ENCODE measurements at regions not wholly inside any gene's neighbourhood (a gene's known extent, or its start where the extent isn't known, plus 50 kb on each side); places are given as distances from the start of the nearest gene placed in this dataset.

DNA sequence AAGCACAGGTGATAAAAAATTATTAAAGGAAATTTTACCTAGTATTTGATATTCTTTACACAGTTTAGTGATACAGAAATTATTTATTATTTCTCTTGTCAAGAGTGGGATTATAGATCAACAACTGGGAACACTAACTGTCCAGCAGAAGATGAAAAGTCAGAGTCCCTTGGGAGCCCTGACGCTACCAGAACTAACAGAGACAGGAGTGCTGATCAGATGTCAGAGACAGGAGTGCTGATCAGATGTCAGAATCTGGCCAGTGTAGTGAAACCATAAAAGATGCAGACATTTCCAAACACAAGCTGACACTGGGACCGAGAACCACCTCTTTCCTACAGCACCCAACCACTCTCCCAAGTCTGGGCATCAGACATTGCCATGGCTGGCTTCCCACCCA lies 828.2 kb downstream of the TNS3 start:
- no peak for TF ChIP-seq POLR2A (IDR thresholded peaks at IDR 0.05)
- TF ChIP-seq, protein P1, sequence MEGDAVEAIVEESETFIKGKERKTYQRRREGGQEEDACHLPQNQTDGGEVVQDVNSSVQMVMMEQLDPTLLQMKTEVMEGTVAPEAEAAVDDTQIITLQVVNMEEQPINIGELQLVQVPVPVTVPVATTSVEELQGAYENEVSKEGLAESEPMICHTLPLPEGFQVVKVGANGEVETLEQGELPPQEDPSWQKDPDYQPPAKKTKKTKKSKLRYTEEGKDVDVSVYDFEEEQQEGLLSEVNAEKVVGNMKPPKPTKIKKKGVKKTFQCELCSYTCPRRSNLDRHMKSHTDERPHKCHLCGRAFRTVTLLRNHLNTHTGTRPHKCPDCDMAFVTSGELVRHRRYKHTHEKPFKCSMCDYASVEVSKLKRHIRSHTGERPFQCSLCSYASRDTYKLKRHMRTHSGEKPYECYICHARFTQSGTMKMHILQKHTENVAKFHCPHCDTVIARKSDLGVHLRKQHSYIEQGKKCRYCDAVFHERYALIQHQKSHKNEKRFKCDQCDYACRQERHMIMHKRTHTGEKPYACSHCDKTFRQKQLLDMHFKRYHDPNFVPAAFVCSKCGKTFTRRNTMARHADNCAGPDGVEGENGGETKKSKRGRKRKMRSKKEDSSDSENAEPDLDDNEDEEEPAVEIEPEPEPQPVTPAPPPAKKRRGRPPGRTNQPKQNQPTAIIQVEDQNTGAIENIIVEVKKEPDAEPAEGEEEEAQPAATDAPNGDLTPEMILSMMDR (IDR thresholded peaks at IDR 0.05): no peak
